Upper lobe of left lung (tissue), 4 donors: ENCODE measurements at regions not wholly inside any gene's neighbourhood (a gene's known extent, or its start where the extent isn't known, plus 50 kb on each side); places are given as distances from the start of the nearest gene placed in this dataset.

Experiments used
- EP300 ChIP-seq, 4 donors: sonication (generic); formaldehyde crosslinking; IDR thresholded peaks; one replicate each; pipeline ENCODE4 v1.5.1; 2017; ENCODE audit warnings: antibody characterized with exemption in 4 of 4, control low read depth in 2 of 4
- POLR2A ChIP-seq, 4 donors: fragments of 450-650 bp; IDR thresholded peaks; one replicate each; pipeline ENCODE4 v1.5.1; 2016 to 2017; ENCODE audit warnings: antibody characterized with exemption in 4 of 4, mild to moderate bottlenecking in 2 of 4
- POLR2AphosphoS5 ChIP-seq, 2 donors: sonication (generic); formaldehyde crosslinking; IDR thresholded peaks; one replicate each; pipeline ENCODE4 v1.5.1; 2017; ENCODE audit warnings: antibody characterized with exemption in 2 of 2
- TF ChIP-seq, protein P1 (sequence below), 6 experiments: fragments of 450-650 bp in 4 of 6; fragments of 200-600 bp in 2 of 6; sonication (generic) in 2 of 6; IDR thresholded peaks; one replicate each; pipeline ENCODE4 v1.5.1; 2016 to 2019; ENCODE audit warnings: antibody characterized with exemption in 6 of 6

DNA sequence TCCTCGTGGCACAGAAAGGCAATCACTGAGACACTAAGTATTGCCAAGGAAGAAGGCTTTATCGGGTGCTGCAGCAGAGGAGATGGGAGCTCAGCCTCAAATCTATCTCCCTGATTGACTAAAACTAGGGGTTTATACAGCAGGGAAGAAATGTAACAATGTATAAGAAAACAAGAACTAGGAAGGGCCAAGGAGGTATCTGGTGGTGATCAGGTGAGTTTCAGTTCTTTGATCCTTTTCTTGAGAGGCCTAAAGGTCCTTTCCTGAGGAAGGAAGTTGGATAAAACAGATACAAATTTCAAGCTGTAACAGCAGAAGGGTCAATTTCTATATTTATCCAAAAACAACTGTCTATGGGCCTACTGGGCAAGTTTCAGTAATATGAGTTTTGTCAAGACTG, 212.4 kb downstream of the COPRS start:
- TF ChIP-seq POLR2A (IDR thresholded peaks at IDR 0.05) (no peak), EP300 (IDR thresholded peaks at IDR 0.05) (no peak), POLR2AphosphoS5 (IDR thresholded peaks at IDR 0.05) (no peak)
- TF ChIP-seq, protein P1, sequence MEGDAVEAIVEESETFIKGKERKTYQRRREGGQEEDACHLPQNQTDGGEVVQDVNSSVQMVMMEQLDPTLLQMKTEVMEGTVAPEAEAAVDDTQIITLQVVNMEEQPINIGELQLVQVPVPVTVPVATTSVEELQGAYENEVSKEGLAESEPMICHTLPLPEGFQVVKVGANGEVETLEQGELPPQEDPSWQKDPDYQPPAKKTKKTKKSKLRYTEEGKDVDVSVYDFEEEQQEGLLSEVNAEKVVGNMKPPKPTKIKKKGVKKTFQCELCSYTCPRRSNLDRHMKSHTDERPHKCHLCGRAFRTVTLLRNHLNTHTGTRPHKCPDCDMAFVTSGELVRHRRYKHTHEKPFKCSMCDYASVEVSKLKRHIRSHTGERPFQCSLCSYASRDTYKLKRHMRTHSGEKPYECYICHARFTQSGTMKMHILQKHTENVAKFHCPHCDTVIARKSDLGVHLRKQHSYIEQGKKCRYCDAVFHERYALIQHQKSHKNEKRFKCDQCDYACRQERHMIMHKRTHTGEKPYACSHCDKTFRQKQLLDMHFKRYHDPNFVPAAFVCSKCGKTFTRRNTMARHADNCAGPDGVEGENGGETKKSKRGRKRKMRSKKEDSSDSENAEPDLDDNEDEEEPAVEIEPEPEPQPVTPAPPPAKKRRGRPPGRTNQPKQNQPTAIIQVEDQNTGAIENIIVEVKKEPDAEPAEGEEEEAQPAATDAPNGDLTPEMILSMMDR (IDR thresholded peaks at IDR 0.05), result no peak
